HepG2 (cell line): ENCODE measurements at regions not wholly inside any gene's neighbourhood (a gene's known extent, or its start where the extent isn't known, plus 50 kb on each side); places are given as distances from the start of the nearest gene placed in this dataset.

ENCODE experiments used
- ATAC-seq: fragments of 200-7000 bp; cut with Tn5 transposase; 3 replicates; pipeline ENCODE4 v1.9.1; 2020; ENCODE audit warnings: mild to moderate bottlenecking, moderate library complexity
- BruUV-seq: library from RNA; stranded (reverse); fragments of 400-500 nt; replicated peaks from 2 replicates; lab custom pipeline; 2021; lab: Mats Ljungman, UMichigan
- CTCF ChIA-PET: fragments of 300-600 bp; formaldehyde crosslinking; extraction: SDS; loops from one replicate; lab custom pipeline; 2021; ENCODE audit warnings: low total read pairs, inconsistent platforms, low intra/inter-chr PET ratio; lab: Yijun Ruan, JAX
- POLR2A ChIA-PET: fragments of 350-600 bp; sonication (Branson Sonifier 250); formaldehyde crosslinking; loops from one replicate; lab custom pipeline; 2020; ENCODE audit warnings: antibody characterized with exemption, inconsistent platforms; lab: Yijun Ruan, JAX
- DNase-seq: peaks from one replicate; pipeline ENCODE4 v3.0.0-alpha.2; 2015; ENCODE audit warnings: low spot score
- FAIRE-seq: peaks from 3 replicates; lab custom pipeline; 2011; peaks lifted over from hg19 to GRCh38; lab: Jason Lieb, UNC
- H2AFZ ChIP-seq: one replicate; pipeline ENCODE4 v1.6.1; 2011; ENCODE audit warnings: low read length, inconsistent platforms
- H3K27ac ChIP-seq: fragments of 300-600 bp; 3 replicates; pipeline ENCODE4 v1.8.0; 2011; ENCODE audit warnings: mixed run types, mild to moderate bottlenecking, mixed read lengths, low read length, inconsistent platforms; ENCODE audit not compliant: insufficient read depth; ENCODE audit errors: extremely low read length
- H3K27me3 ChIP-seq, 2 experiments: fragments of 200-600 bp in 1 of 2; 2 replicates in 1 of 2; 3 replicates in 1 of 2; pipeline versions ENCODE4 v1.6.0 to v1.8.0; 2011; ENCODE audit warnings: low read length in 2 of 2, mild to moderate bottlenecking in 2 of 2, moderate library complexity in 2 of 2, inconsistent platforms in 1 of 2; ENCODE audit not compliant: insufficient read depth in 2 of 2, control insufficient read depth in 1 of 2
- H3K36me3 ChIP-seq, 2 experiments: fragments of 200-600 bp in 1 of 2; replicated peaks in 1 of 2; 2 replicates in 1 of 2; 3 replicates in 1 of 2; pipeline versions ENCODE4 v1.5.1 to v1.8.0; 2011; ENCODE audit warnings: low read length in 2 of 2, inconsistent platforms in 1 of 2; ENCODE audit not compliant: insufficient read depth in 2 of 2, control insufficient read depth in 1 of 2
- H3K4me1 ChIP-seq: 2 replicates; pipeline ENCODE4 v1.5.1; 2012; ENCODE audit warnings: low read length, inconsistent platforms; ENCODE audit not compliant: insufficient read depth
- H3K4me2 ChIP-seq: 2 replicates; pipeline ENCODE4 v1.6.0; 2011; ENCODE audit warnings: low read depth, low read length, inconsistent platforms
- H3K4me3 ChIP-seq, 3 experiments: fragments of 200-600 bp in 1 of 3; sonication (generic), shearing (Covaris generic) in 1 of 3; replicated peaks in 1 of 3; 2 replicates each; pipeline ENCODE4 v1.5.1; 2011 to 2016; ENCODE audit warnings: low read length in 3 of 3, inconsistent platforms in 2 of 3, low read depth in 2 of 3, mild to moderate bottlenecking in 2 of 3, control low read depth in 1 of 3, mixed read lengths in 1 of 3; ENCODE audit not compliant: insufficient read depth in 1 of 3
- H3K79me2 ChIP-seq: one replicate; pipeline ENCODE4 v1.6.1; 2011; ENCODE audit warnings: low read length, inconsistent platforms; ENCODE audit not compliant: insufficient read depth
- H3K9ac ChIP-seq: 2 replicates; pipeline ENCODE4 v1.6.0; 2011; ENCODE audit warnings: mild to moderate bottlenecking, low read depth, low read length, inconsistent platforms; ENCODE audit not compliant: insufficient read depth
- H3K9me3 ChIP-seq: 2 replicates; pipeline ENCODE4 v1.5.1; 2012; ENCODE audit warnings: mild to moderate bottlenecking, low read length
- H4K20me1 ChIP-seq: 2 replicates; pipeline ENCODE4 v1.6.0; 2011; ENCODE audit warnings: inconsistent platforms, mild to moderate bottlenecking, low read length, moderate library complexity; ENCODE audit not compliant: insufficient read depth
- FOXK2 ChIP-seq: fragments of 450-650 bp; IDR thresholded peaks from 2 replicates; pipeline ENCODE4 v1.6.1; 2016
- HNRNPL ChIP-seq: fragments of 200-400 bp; formaldehyde crosslinking; IDR thresholded peaks from 2 replicates; pipeline ENCODE4 v1.6.1; 2017; ENCODE audit warnings: mild to moderate bottlenecking, low read depth, low read length
- HNRNPLL ChIP-seq: fragments of 200-400 bp; formaldehyde crosslinking; IDR thresholded peaks from 2 replicates; pipeline ENCODE4 v1.6.1; 2017; ENCODE audit warnings: mild to moderate bottlenecking, low read depth, low read length; ENCODE audit not compliant: poor library complexity, severe bottlenecking
- U2AF2 ChIP-seq: fragments of 200-400 bp; formaldehyde crosslinking; IDR thresholded peaks from 2 replicates; pipeline ENCODE4 v1.6.1; 2017; ENCODE audit warnings: low read depth, mild to moderate bottlenecking, low read length
- ZNF337 ChIP-seq: sonication (generic); formaldehyde crosslinking; IDR thresholded peaks from 2 replicates; pipeline ENCODE4 v1.5.1; 2020; ENCODE audit warnings: missing genetic modification reagents, low read depth, mild to moderate bottlenecking, borderline replicate concordance
- ZSCAN30 ChIP-seq: sonication (generic); formaldehyde crosslinking; IDR thresholded peaks from 2 replicates; pipeline ENCODE4 v1.5.0; 2020; ENCODE audit warnings: mild to moderate bottlenecking, missing genetic modification reagents
- WGBS: methylation state at CpG from one replicate; pipeline ENCODE4 v1.1.6; 2017; ENCODE audit warnings: low lambda C conversion rate; 5-methylcytosine and 5-hydroxymethylcytosine counted together
- in situ Hi-C: cut with HindIII; loops from 2 replicates; pipeline ENCODE4 v1.10.0; 2017; ENCODE audit warnings: low pct_unique_long_range_greater_than_20kb; ENCODE audit not compliant: extremely low pct_ligation_motif_present
- intact Hi-C: fragments of 100-400 bp; cut with micrococcal nuclease; formaldehyde crosslinking; loops from one replicate; pipeline ENCODE4 v1.10.0; 2022; ENCODE audit not compliant: unreplicated experiment
- TF ChIP-seq, protein P1 (sequence below): sonication (generic); formaldehyde crosslinking; IDR thresholded peaks from 2 replicates; pipeline ENCODE4 v1.5.1; 2020; ENCODE audit warnings: missing genetic modification reagents, mild to moderate bottlenecking, borderline replicate concordance
- TF ChIP-seq, protein P2 (sequence below): sonication (generic); formaldehyde crosslinking; IDR thresholded peaks from 2 replicates; pipeline ENCODE4 v1.4.0; 2020; ENCODE audit warnings: mild to moderate bottlenecking, missing genetic modification reagents
- TF ChIP-seq, protein P3 (sequence below): sonication (generic); formaldehyde crosslinking; IDR thresholded peaks from 2 replicates; pipeline ENCODE4 v1.5.1; 2020; ENCODE audit warnings: missing genetic modification reagents, mild to moderate bottlenecking, borderline replicate concordance

DNA sequence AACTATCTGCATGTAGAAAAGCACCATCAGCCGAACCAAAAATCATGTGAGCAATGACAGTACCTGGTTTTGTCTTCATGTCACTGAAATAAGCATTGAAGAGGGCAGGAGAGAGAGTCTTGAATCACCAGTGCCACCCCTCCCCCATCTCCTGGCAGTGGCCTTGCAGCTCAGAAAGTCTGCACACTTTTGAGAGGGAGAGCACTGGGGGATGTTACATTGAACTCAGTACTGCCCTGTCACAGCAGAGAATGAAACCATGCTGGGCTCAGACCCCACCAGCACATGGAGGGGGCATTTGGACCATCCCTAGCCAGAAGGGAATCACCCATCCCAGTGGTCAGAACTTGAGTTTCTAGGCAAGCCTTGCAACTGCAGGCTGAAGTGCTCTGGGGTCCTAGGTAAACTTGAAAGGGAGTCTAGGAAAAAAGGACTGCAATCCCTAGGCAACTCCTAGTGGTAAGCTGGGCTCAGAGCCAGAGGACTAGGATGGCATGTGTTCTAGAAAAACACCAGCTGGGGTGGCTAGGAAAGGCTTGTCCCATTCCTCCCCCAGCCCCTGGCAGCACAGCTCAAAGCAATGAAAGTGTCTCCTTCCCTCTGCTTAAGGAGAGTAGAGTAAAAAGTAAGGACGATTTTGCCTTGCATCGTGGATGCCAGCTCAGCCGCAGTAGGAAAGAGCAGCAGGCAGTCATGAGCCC is 259.9 kb upstream of the MYT1L start:
- in situ Hi-C loops (no loop called here), intact Hi-C loops (no loop called here)
- Histone ChIP-seq H3K27ac (no peak overlapping the region), H2AFZ (no peak overlapping the region), H3K79me2 (no peaks in the 10 kb centered on the region), H3K36me3 (no peaks in the 10 kb centered on the region), H3K4me2 (no peak overlapping the region), H3K9ac (no peak overlapping the region), H3K4me3 (no peak overlapping the region), H4K20me1 (no peaks in the 10 kb centered on the region), H3K27me3 (peaks cover 0 to 13% of the 10 kb centered on the region in 2 experiments; a peak in 2 of 5 replicates), H3K4me1 (no peaks in the 10 kb centered on the region)
- 31% methylated on average over 4 of the region's 4 CpGs for WGBS
- BruUV-seq = no TSS peak
- POLR2A ChIA-PET = no interaction called here
- CTCF ChIA-PET = no interaction called here
- ATAC-seq = no peak
- DNase-seq = no peak
- FAIRE-seq = no peak
- TF ChIP-seq, protein P1, sequence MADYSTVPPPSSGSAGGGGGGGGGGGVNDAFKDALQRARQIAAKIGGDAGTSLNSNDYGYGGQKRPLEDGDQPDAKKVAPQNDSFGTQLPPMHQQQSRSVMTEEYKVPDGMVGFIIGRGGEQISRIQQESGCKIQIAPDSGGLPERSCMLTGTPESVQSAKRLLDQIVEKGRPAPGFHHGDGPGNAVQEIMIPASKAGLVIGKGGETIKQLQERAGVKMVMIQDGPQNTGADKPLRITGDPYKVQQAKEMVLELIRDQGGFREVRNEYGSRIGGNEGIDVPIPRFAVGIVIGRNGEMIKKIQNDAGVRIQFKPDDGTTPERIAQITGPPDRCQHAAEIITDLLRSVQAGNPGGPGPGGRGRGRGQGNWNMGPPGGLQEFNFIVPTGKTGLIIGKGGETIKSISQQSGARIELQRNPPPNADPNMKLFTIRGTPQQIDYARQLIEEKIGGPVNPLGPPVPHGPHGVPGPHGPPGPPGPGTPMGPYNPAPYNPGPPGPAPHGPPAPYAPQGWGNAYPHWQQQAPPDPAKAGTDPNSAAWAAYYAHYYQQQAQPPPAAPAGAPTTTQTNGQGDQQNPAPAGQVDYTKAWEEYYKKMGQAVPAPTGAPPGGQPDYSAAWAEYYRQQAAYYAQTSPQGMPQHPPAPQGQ (CRISPR knock-in tag) = no peak
- TF ChIP-seq ZSCAN30 (CRISPR knock-in tag) (no peak), ZNF337 (CRISPR knock-in tag) (no peak), HNRNPLL (no peak), FOXK2 (no peak), HNRNPL (no peak), U2AF2 (no peak)
- TF ChIP-seq, protein P2, sequence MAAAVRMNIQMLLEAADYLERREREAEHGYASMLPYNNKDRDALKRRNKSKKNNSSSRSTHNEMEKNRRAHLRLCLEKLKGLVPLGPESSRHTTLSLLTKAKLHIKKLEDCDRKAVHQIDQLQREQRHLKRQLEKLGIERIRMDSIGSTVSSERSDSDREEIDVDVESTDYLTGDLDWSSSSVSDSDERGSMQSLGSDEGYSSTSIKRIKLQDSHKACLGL (CRISPR knock-in tag) = no peak
- TF ChIP-seq, protein P3, sequence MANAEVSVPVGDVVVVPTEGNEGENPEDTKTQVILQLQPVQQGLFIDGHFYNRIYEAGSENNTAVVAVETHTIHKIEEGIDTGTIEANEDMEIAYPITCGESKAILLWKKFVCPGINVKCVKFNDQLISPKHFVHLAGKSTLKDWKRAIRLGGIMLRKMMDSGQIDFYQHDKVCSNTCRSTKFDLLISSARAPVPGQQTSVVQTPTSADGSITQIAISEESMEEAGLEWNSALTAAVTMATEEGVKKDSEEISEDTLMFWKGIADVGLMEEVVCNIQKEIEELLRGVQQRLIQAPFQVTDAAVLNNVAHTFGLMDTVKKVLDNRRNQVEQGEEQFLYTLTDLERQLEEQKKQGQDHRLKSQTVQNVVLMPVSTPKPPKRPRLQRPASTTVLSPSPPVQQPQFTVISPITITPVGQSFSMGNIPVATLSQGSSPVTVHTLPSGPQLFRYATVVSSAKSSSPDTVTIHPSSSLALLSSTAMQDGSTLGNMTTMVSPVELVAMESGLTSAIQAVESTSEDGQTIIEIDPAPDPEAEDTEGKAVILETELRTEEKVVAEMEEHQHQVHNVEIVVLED (CRISPR knock-in tag) = no peak
- TF ChIP-seq, all 625 proteins: peak for 0
- H3K9me3 ChIP-seq = no peaks in the 10 kb centered on the region; the same call in 1 of the 2 replicates
